Heart left ventricle (tissue), 16 donors: ENCODE measurements at regions not wholly inside any gene's neighbourhood (a gene's known extent, or its start where the extent isn't known, plus 50 kb on each side); places are given as distances from the start of the nearest gene placed in this dataset.

Experiments
- ATAC-seq, 4 donors: fragments of 200-7000 bp; cut with Tn5 transposase; one replicate each; pipeline ENCODE4 v1.9.1; 2020 to 2022; ENCODE audit warnings: moderate library complexity in 4 of 4, mild to moderate bottlenecking in 3 of 4, moderate number of reproducible peaks in 1 of 4
- DNase-seq, 5 donors: peaks; one replicate each; pipeline ENCODE4 v3.0.0-alpha.2; 2020
- H3K27ac ChIP-seq, 12 donors: fragments of 200-600 bp; sonication (generic) in 4 of 12; one replicate each; pipeline versions ENCODE4 v1.5.0 to v1.8.0; 2016 to 2022; ENCODE audit warnings: mild to moderate bottlenecking in 2 of 12
- H3K27me3 ChIP-seq, 9 donors: fragments of 200-600 bp; sonication (generic) in 2 of 9; one replicate each; pipeline versions ENCODE4 v1.5.1 to v1.8.0; 2016 to 2022; ENCODE audit warnings: mild to moderate bottlenecking in 3 of 9
- H3K36me3 ChIP-seq, 9 donors: fragments of 200-600 bp; sonication (generic) in 2 of 9; one replicate each; pipeline versions ENCODE4 v1.5.0 to v1.8.0; 2018 to 2022; ENCODE audit warnings: mild to moderate bottlenecking in 2 of 9
- H3K4me1 ChIP-seq, 12 donors: fragments of 200-600 bp; sonication (generic) in 4 of 12; one replicate each; pipeline versions ENCODE4 v1.5.0 to v1.8.0; 2016 to 2022; ENCODE audit warnings: mild to moderate bottlenecking in 3 of 12
- H3K4me3 ChIP-seq, 12 donors: fragments of 200-600 bp; sonication (generic) in 4 of 12; one replicate each; pipeline versions ENCODE4 v1.5.0 to v1.8.0; 2017 to 2022; ENCODE audit warnings: mild to moderate bottlenecking in 9 of 12, moderate library complexity in 4 of 12
- H3K9me3 ChIP-seq, 12 donors: fragments of 200-600 bp; sonication (generic) in 4 of 12; one replicate each; pipeline versions ENCODE4 v1.5.0 to v1.8.0; 2016 to 2022; ENCODE audit warnings: mild to moderate bottlenecking in 1 of 12
- CTCF ChIP-seq, 12 donors: fragments of 200-600 bp; sonication (generic) in 4 of 12; IDR thresholded peaks; one replicate each; pipeline versions ENCODE4 v1.5.0 to v1.8.0; 2018 to 2022; ENCODE audit warnings: antibody characterized with exemption in 12 of 12, mild to moderate bottlenecking in 5 of 12
- POLR2A ChIP-seq, 2 donors: fragments of 450-650 bp; IDR thresholded peaks; one replicate each; pipeline ENCODE4 v1.6.1; 2017; ENCODE audit warnings: antibody characterized with exemption in 2 of 2, mild to moderate bottlenecking in 2 of 2, moderate library complexity in 2 of 2
- WGBS, 4 donors: extraction: QIAGEN DNeasy Blood & Tissue Kit in 2 of 4; methylation state at CpG; one replicate each; pipeline versions ENCODE4 v1.1.5 to v1.1.7; 2013 to 2018; 5-methylcytosine and 5-hydroxymethylcytosine counted together
- intact Hi-C, 10 donors: fragments of 100-400 bp; cut with DNase I; formaldehyde crosslinking; loops; one replicate each; pipeline versions ENCODE4 v1.11.1 to v1.14.2; 2022
- donor health status: ischemic (EF 13 %, LVEDD 7.1; RV severe dilation, severe dysfunction).
- donor health status: healthy with polysubstance abuse.
- donor health status: DM: no; HTN: yes; CAD: no.
- donor health status: DM: no; HTN: no; CAD: no.
- donor health status: ischemic (EF 25% LVEDD 6.9; RV normal size, moderate dysfunction).
- donor health status: ischemic (EF 25% LVEDD 5.7; RV mildly dilated, moderate dysfunction).
- donor health status: healthy.
- donor health status: DM: yes; HTN: yes; CAD: no.
- donor health status: ischemic (EF 35%, LVEDD 5.7; RV mildly dilated, moderate dysfunction).
- donor health status: nonischemic (EF 11% LVEDD 7.7; RV severe dilation, severe dysfunction).
- donor health status: DM: yes; HTN: yes; CAD: no.
- donor health status: PGD.
- donor health status: ischemic (EF 29% LVEDD 5.4; RV normal size, mild dysfunction).
- donor health status: nonischemic (EF 23%, LVEDD 6.1; RV moderate dilation, normal function).

GRCh38 chr9:2292733-2293132 lies 277.6 kb downstream of the SMARCA2 start:
- Histone ChIP-seq H3K9me3 (no peaks in the 10 kb centered on the region), H3K4me3 (no peak overlapping the region), H3K36me3 (no peaks in the 10 kb centered on the region), H3K4me1 (no peaks in the 10 kb centered on the region), H3K27me3 (no peaks in the 10 kb centered on the region), H3K27ac (no peak overlapping the region)
- ATAC-seq (no peak), DNase-seq (no peak)
- TF ChIP-seq POLR2A (IDR thresholded peaks at IDR 0.05), result no peak
- no peak for TF ChIP-seq CTCF (IDR thresholded peaks at IDR 0.05)
- intact Hi-C loops, result no loop called here
- 89 to 94% (median 91%) methylated on average over 2 of the region's 2 CpGs for WGBS, 4 donors

GRCh38 chr9:2297771-2298170 lies 282.6 kb downstream of the SMARCA2 start:
- Histone ChIP-seq H3K4me3 (no peak overlapping the region), H3K27me3 (no peaks in the 10 kb centered on the region), H3K27ac (no peak overlapping the region), H3K4me1 (no peaks in the 10 kb centered on the region), H3K36me3 (no peaks in the 10 kb centered on the region), H3K9me3 (peaks cover 0 to 5% (median 0%) of the 10 kb centered on the region in 12 donors)
- DNase-seq (no peak), ATAC-seq (no peak)
- intact Hi-C loops, result no loop called here
- TF ChIP-seq POLR2A (IDR thresholded peaks at IDR 0.05), result no peak
- no peak for TF ChIP-seq CTCF (IDR thresholded peaks at IDR 0.05)
- 93 to 97% (median 94%) methylated on average over 1 of the region's 1 CpG for WGBS, 4 donors

- Histone ChIP-seq H3K9me3 (peaks cover 0 to 5% (median 0%) of the 10 kb centered on the region in 12 donors), H3K27me3 (no peaks in the 10 kb centered on the region), H3K4me1 (no peaks in the 10 kb centered on the region), H3K27ac (no peak overlapping the region), H3K4me3 (no peak overlapping the region), H3K36me3 (no peaks in the 10 kb centered on the region)
- intact Hi-C loops, result no loop called here
- WGBS, 4 donors, result 53 to 100% (median 92%) methylated on average over 1 of the region's 1 CpG
- TF ChIP-seq POLR2A (IDR thresholded peaks at IDR 0.05) (no peak), CTCF (IDR thresholded peaks at IDR 0.05) (no peak)
- DNase-seq (no peak), ATAC-seq (no peak)
These were observed 283.1 kb downstream of the SMARCA2 start for GRCh38 chr9:2298217-2298616.

- WGBS, 4 donors, result 92 to 97% (median 94%) methylated on average over 5 of the region's 5 CpGs
These were observed 284.2 kb downstream of the SMARCA2 start for GRCh38 chr9:2299156-2299842.

More at GRCh38 chr9:2299156-2299842, 284.2 kb downstream of the SMARCA2 start:
- Histone ChIP-seq H3K9me3 (peaks cover 0 to 5% (median 0%) of the 10 kb centered on the region in 12 donors), H3K27ac (no peak overlapping the region), H3K27me3 (no peaks in the 10 kb centered on the region), H3K4me1 (no peaks in the 10 kb centered on the region), H3K36me3 (no peaks in the 10 kb centered on the region), H3K4me3 (no peak overlapping the region)
- no peak for TF ChIP-seq POLR2A (IDR thresholded peaks at IDR 0.05)
- no peak for TF ChIP-seq CTCF (IDR thresholded peaks at IDR 0.05)
- intact Hi-C loops, result no loop called here
- DNase-seq (no peak), ATAC-seq (no peak)
